GM10266 (cell line): ENCODE measurements at regions not wholly inside any gene's neighbourhood (a gene's known extent, or its start where the extent isn't known, plus 50 kb on each side); places are given as distances from the start of the nearest gene placed in this dataset.

ENCODE experiments used
- DNase-seq: peaks from one replicate; pipeline ENCODE4 v3.0.0; 2012; ENCODE audit errors: extremely low spot score
- CTCF ChIP-seq: IDR thresholded peaks from 2 replicates; pipeline ENCODE4 v1.5.1; 2012; ENCODE audit warnings: mild to moderate bottlenecking, low read depth; ENCODE audit not compliant: control insufficient read depth, insufficient read depth; ENCODE audit errors: missing control alignments

DNA sequence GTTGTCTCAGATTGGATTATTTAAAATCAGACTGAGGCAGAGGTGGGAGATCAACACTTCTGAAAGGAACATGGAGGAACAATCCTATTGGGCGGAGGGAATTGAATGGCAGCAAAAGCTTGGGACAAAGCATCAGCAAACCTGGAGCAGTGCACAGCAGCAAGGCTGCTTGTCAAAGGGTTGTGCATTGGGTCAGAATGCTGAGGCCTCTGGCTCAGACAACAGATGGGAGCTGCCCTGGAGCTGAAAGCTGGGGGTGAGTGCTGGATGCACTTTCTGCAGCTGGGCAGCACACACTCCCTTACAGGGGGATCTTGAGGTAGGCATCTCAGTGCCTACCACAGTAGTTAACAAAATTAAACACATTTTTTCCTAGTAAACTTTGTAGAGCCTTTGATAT, 634.4 kb upstream of the MMS22L start:
- no peak for DNase-seq
- no peak for TF ChIP-seq CTCF

DNA sequence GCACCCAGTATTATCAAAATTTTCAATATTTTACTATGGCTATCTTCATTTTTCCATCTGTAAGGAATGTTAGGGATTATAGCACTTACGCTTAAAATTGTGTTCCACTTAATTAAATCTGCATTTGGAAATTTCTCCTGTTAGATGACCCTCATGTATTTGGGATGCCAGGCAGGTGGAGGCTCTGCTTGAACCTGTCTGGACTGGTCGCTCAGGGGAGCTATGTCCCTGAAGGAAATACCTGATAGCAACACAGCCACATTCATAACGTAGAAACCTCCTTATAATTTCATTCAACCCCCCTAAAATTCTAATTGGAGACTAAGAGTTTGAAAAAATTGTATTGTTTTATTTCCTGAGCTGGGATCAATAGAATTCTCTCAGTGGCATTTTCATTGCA, 636.0 kb upstream of the MMS22L start:
- no peak for TF ChIP-seq CTCF

GRCh38 chr6:97919631-97920030, 636.6 kb upstream of the MMS22L start:
- no peak for DNase-seq
- TF ChIP-seq CTCF: no peak

More for the DNA sequence above, 636.0 kb upstream of the MMS22L start:
- DNase-seq: no peak

DNA sequence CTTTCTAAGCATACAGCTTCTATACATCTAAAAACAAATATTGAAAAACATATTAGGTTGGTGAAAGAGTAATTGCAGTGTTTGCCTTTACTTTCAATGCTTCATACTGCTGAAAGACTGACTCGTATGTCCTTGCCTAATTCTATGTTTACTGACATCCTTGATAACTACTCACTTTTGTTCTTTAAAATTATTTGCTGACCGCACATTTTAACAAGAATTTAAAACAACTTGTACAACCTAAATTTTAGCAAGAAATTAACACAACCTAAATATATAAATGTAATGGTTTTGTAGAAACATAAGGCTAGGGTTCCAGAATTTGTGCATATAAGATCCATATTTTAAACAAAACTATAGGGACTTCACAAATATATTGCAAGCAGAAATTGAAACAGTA, 640.2 kb upstream of the MMS22L start:
- TF ChIP-seq CTCF: no peak
- no peak for DNase-seq

- DNase-seq: no peak
- TF ChIP-seq CTCF: peak; percentile 2
Observed at GRCh38 chr6:97925504-97925903, 642.5 kb upstream of the MMS22L start.

GRCh38 chr6:97939440-97940168, 656.6 kb upstream of the MMS22L start:
- DNase-seq: no peak
- no peak for TF ChIP-seq CTCF

DNA sequence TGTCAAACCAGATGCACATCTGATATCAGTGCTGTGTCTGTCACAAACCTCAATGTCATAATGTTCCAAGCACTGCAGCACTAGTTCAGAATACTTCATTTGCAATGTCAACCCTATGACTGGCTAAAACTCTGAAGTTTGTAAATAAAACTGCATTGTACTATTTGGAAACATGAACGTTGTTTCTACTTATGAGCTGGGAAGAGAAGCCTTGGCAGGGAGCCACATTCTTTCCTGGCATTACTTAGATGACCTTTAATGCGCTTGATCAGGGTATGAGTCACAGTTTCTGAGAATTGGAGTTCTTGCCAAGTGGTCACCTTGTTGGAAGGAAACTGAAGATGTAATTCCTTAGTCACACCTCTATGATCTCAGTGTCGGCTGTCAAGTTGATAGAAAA, 664.8 kb upstream of the MMS22L start:
- no peak for DNase-seq
- no peak for TF ChIP-seq CTCF
